Esophagus (tissue), 2 donors: ENCODE measurements at regions not wholly inside any gene's neighbourhood (a gene's known extent, or its start where the extent isn't known, plus 50 kb on each side); places are given as distances from the start of the nearest gene placed in this dataset.

Source experiments
- H3K27ac ChIP-seq, 2 donors: one replicate each; pipeline ENCODE4 v1.5.1; 2013; ENCODE audit warnings: low read depth in 2 of 2, mild to moderate bottlenecking in 2 of 2, inconsistent platforms in 1 of 2, low read length in 1 of 2, moderate library complexity in 1 of 2
- H3K27me3 ChIP-seq, 2 donors: one replicate each; pipeline ENCODE4 v1.6.1; 2013; ENCODE audit warnings: low read length in 2 of 2, control low read depth in 1 of 2, mild to moderate bottlenecking in 1 of 2; ENCODE audit not compliant: insufficient read depth in 2 of 2, control insufficient read depth in 1 of 2
- H3K36me3 ChIP-seq, 2 donors: one replicate each; pipeline ENCODE4 v1.6.1; 2013; ENCODE audit warnings: low read length in 1 of 2; ENCODE audit not compliant: control insufficient read depth in 2 of 2, insufficient read depth in 2 of 2
- H3K4me1 ChIP-seq, 2 donors: one replicate each; pipeline ENCODE4 v1.6.1; 2013; ENCODE audit warnings: low read length in 1 of 2; ENCODE audit not compliant: control insufficient read depth in 2 of 2, insufficient read depth in 2 of 2
- H3K4me3 ChIP-seq, 2 donors: one replicate each; pipeline ENCODE4 v1.5.1; 2013; ENCODE audit warnings: low read length in 2 of 2, mild to moderate bottlenecking in 2 of 2, low read depth in 1 of 2, moderate library complexity in 1 of 2
- H3K9me3 ChIP-seq, 2 donors: one replicate each; pipeline ENCODE4 v1.6.1; 2013; ENCODE audit warnings: mild to moderate bottlenecking in 2 of 2, low read depth in 1 of 2, low read length in 1 of 2, moderate library complexity in 1 of 2; ENCODE audit not compliant: control insufficient read depth in 2 of 2, insufficient read depth in 1 of 2
- WGBS, 2 donors: extraction: QIAGEN DNeasy Blood & Tissue Kit; methylation state at CpG; one replicate each; pipeline ENCODE4 v1.1.7; 2013; 5-methylcytosine and 5-hydroxymethylcytosine counted together
- donor health status: healthy with polysubstance abuse.
- donor health status: Bipolar disorder and iron deficiency.

GRCh38 chr14:86575141-86575540 is 1045.2 kb downstream of the FLRT2 start:
- Histone ChIP-seq H3K4me1 (no peaks in the 10 kb centered on the region), H3K27ac (no peak overlapping the region), H3K27me3 (no peaks in the 10 kb centered on the region), H3K4me3 (no peak overlapping the region), H3K36me3 (no peaks in the 10 kb centered on the region), H3K9me3 (peaks cover 2 to 3% of the 10 kb centered on the region in 2 donors)
- WGBS, 2 donors, result 96 to 98% methylated on average over 1 of the region's 1 CpG

DNA sequence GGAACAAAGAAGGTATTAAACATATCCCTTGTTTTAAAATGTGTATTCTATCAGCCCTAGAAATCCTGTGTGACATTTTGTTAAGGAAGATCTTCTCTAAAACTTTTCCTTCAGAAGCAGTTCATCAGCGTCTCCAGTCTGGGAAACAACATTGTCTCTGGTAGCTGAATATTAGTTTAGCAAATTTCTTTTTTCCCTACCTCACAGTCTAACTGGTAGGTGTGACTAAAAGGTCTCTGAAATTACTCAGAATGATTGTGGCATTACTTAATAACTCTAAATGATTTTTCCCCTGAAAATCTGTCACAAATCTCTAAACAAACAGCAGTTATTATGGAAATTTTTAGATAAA is 1044.8 kb downstream of the FLRT2 start:
- peaks cover 2 to 3% of the 10 kb centered on the region in 2 donors for H3K9me3 ChIP-seq
- H3K36me3 ChIP-seq, result no peaks in the 10 kb centered on the region
- no peaks in the 10 kb centered on the region for H3K27me3 ChIP-seq
- WGBS, 2 donors, result 75 to 76% methylated on average over 1 of the region's 1 CpG
- no peak overlapping the region for H3K4me3 ChIP-seq
- H3K4me1 ChIP-seq, result no peaks in the 10 kb centered on the region
- H3K27ac ChIP-seq, result no peak overlapping the region

DNA sequence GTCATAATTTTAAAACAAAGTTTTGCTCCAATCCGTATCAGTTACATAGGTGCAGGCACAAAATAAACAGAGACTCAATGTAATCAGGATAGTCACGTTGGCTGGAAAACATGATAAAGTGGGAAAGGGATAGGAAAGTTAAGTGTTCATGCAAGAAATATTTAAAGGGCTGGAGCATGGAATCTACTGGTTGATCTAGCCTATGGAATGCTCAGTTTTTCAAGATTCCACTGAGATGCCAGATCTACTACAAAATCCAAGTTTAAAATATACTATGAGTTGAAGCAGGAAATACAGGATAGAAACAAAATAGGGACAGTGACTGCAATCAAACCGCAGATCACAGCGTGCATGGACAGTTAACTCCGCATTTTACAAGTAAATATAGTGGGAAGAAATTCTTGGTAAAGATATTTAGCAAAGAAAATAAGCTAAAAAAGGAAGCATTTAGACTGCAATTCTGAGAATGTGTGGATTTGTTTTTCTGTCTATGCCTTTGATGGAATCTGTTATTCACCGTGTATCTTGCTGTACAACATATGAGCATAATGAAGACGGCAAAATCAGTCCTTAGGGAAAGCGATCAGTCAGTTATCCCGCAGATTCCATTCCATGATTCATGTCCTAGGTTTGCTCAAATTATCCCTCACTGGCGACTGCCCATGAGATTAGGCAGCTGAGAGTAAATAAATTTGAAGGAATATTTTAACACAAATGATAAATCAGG is 1044.3 kb downstream of the FLRT2 start:
- no peaks in the 10 kb centered on the region for H3K27me3 ChIP-seq
- no peak overlapping the region for H3K4me3 ChIP-seq
- H3K9me3 ChIP-seq, result peaks cover 2 to 3% of the 10 kb centered on the region in 2 donors
- 72 to 73% methylated on average over 10 of the region's 10 CpGs for WGBS, 2 donors
- no peaks in the 10 kb centered on the region for H3K36me3 ChIP-seq
- no peak overlapping the region for H3K27ac ChIP-seq
- H3K4me1 ChIP-seq, result no peaks in the 10 kb centered on the region

DNA sequence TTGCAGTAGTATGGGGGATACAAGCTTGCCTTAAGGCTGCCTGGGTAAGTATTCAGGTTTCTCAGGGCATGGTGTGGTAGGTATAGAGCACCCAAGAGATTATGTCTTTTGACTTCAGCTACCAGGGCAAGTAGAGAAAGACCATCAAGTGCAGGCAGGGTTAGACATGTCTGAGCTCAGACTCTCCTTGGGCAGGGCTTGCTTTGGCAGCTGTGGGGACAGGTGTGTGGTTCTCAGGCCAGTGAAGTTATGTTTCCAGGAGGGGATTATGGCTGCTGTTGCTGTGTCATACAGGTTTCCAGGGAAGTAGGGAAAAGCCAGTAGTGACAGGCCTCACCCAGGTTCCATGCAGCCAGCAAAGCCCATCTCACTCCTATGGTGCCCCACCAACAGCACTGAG is 1040.4 kb downstream of the FLRT2 start:
- Histone ChIP-seq H3K27ac (no peak overlapping the region), H3K4me1 (no peaks in the 10 kb centered on the region), H3K36me3 (no peaks in the 10 kb centered on the region)

GRCh38 chr14:86543521-86543920 is 1013.6 kb downstream of the FLRT2 start:
- Histone ChIP-seq H3K27me3 (no peaks in the 10 kb centered on the region), H3K4me1 (no peaks in the 10 kb centered on the region), H3K27ac (no peak overlapping the region), H3K9me3 (no peaks in the 10 kb centered on the region), H3K36me3 (no peaks in the 10 kb centered on the region), H3K4me3 (no peak overlapping the region)

More for the DNA sequence above, 1040.4 kb downstream of the FLRT2 start:
- H3K4me3 ChIP-seq, result no peak overlapping the region
- peaks cover 2 to 3% of the 10 kb centered on the region in 2 donors for H3K9me3 ChIP-seq
- H3K27me3 ChIP-seq, result no peaks in the 10 kb centered on the region

GRCh38 chr14:86541972-86542371 is 1012.0 kb downstream of the FLRT2 start:
- Histone ChIP-seq H3K36me3 (no peaks in the 10 kb centered on the region), H3K4me1 (no peaks in the 10 kb centered on the region)
- 87 to 88% methylated on average over 4 of the region's 4 CpGs for WGBS, 2 donors

DNA sequence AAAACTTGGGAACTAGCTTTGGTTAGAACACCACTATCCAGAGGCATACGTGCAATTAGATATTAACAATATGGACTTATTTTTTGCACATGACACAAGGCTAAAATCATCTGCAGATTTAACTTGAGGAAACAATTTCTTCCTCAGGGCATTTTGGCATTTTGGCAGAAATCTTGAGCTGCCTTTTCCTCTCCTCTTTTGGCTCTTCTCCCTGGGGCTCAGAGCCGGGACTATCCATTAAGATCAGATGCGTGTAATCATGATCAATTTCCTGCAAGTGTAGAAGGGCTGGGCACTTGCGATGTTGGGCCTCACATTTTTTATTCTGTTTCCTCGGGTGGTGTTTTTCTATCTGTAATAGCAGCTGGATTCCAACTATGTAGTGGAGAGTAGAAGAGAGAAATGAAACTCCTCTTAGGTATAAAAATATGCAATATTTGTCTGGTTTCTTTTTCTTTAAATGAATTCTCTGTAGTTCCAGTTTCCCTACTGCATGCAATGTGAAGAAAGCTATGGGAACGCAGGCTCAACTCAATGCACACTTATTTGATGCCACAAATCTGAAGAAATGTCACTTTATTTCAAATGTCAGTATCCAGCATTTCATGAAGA is 1010.8 kb downstream of the FLRT2 start:
- WGBS, 2 donors, result 56 to 59% methylated on average over 6 of the region's 6 CpGs
- no peak overlapping the region for H3K4me3 ChIP-seq

More at GRCh38 chr14:86541972-86542371, 1012.0 kb downstream of the FLRT2 start:
- Histone ChIP-seq H3K27me3 (no peaks in the 10 kb centered on the region), H3K27ac (no peak overlapping the region), H3K4me3 (no peak overlapping the region), H3K9me3 (no peaks in the 10 kb centered on the region)

DNA sequence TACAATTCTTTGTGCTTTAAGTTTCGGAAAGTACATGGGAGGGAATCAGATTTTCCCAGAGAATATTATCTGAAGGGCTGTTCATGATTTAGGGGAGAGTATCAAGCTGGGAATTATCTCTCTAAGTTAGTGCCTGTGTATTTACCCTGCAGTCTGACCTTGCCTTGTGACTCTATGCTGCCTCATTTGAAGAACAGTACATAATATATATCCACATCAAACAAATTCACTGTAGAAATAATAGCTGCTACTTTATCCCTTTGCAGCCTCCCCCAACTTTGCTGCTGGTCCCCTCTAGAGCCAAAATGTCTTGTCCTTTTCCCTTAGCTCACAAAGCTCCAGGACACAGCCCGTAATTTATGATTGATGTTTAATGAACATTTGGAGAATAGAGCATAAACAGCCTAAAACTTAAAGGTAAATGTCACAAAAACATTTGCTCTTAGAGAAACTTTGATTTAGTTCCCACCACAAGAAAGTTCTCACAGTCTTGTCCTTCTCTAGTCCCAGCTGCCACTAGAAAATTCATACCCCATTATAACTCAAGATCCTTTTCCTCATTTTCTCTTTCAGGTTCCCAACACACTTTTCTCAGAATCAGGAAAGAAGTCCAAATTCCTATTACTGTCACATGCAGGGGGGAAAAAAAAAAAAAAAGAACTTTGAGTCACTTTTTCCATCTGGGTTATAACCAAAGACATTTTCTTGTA is 1009.6 kb downstream of the FLRT2 start:
- Histone ChIP-seq H3K27ac (no peak overlapping the region), H3K36me3 (no peaks in the 10 kb centered on the region), H3K9me3 (no peaks in the 10 kb centered on the region), H3K4me3 (no peak overlapping the region), H3K27me3 (no peaks in the 10 kb centered on the region), H3K4me1 (no peaks in the 10 kb centered on the region)
- WGBS, 2 donors, result 67 to 75% methylated on average over 2 of the region's 2 CpGs

More for the DNA sequence above, 1010.8 kb downstream of the FLRT2 start:
- Histone ChIP-seq H3K27ac (no peak overlapping the region), H3K36me3 (no peaks in the 10 kb centered on the region), H3K27me3 (no peaks in the 10 kb centered on the region), H3K4me1 (no peaks in the 10 kb centered on the region), H3K9me3 (no peaks in the 10 kb centered on the region)

DNA sequence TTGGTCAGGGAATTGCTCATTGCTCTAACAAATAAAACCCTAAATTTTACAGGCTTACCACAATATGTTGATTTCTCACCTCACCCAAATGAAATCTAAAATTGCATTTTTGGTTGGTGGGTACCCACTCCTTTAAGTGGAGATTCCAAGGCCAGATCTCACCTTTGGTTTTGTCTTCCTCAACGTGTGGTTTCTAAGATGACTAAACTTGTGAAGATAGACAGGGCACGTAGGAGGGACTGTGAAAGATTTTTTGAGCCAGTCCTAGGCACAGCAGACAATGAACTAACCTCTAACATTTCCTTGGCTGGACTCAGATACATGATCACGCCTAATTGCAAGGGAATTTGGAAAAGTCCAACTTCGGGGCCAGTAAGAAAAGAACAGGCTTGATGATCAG is 1003.9 kb downstream of the FLRT2 start:
- Histone ChIP-seq H3K4me3 (no peak overlapping the region), H3K9me3 (no peaks in the 10 kb centered on the region), H3K36me3 (no peaks in the 10 kb centered on the region), H3K27ac (no peak overlapping the region), H3K27me3 (no peaks in the 10 kb centered on the region), H3K4me1 (no peaks in the 10 kb centered on the region)
- 74 to 80% methylated on average over 4 of the region's 4 CpGs for WGBS, 2 donors
